Smooth muscle cell (in vitro differentiated cells): ENCODE measurements at regions not wholly inside any gene's neighbourhood (a gene's known extent, or its start where the extent isn't known, plus 50 kb on each side); places are given as distances from the start of the nearest gene placed in this dataset.
A peak's percentile ranks its signal among the peaks of the same experiment; 100 is the strongest.

Experiments used
- DNase-seq: peaks from one replicate; lab custom pipeline; 2025; ENCODE audit not compliant: unreplicated experiment; lab: John Stamatoyannopoulos, UW
- H2AFZ ChIP-seq: fragments of 200-600 bp; sonication (generic); 2 replicates; pipeline ENCODE4 v1.6.0; 2016; ENCODE audit warnings: antibody characterized with exemption, low read depth, mild to moderate bottlenecking
- H3F3A ChIP-seq: fragments of 200-600 bp; sonication (generic); 2 replicates; pipeline ENCODE4 v1.6.0; 2017; ENCODE audit warnings: antibody characterized with exemption, low read depth
- H3K27ac ChIP-seq: fragments of 200-600 bp; sonication (generic); 2 replicates; pipeline ENCODE4 v1.5.1; 2016; ENCODE audit warnings: low read depth, mild to moderate bottlenecking
- H3K27me3 ChIP-seq: fragments of 200-600 bp; sonication (generic); 2 replicates; pipeline ENCODE4 v1.6.1; 2016; ENCODE audit warnings: low read depth, mild to moderate bottlenecking
- H3K36me3 ChIP-seq: fragments of 200-600 bp; sonication (generic); 2 replicates; pipeline ENCODE4 v1.5.1; 2016; ENCODE audit warnings: low read depth
- H3K4me1 ChIP-seq: fragments of 200-600 bp; sonication (generic); 2 replicates; pipeline ENCODE4 v1.5.1; 2016; ENCODE audit warnings: low read depth
- H3K4me2 ChIP-seq: fragments of 200-600 bp; sonication (generic); 2 replicates; pipeline ENCODE4 v1.6.0; 2016; ENCODE audit warnings: mild to moderate bottlenecking
- H3K4me3 ChIP-seq: fragments of 200-600 bp; sonication (generic); 2 replicates; pipeline ENCODE4 v1.5.1; 2016; ENCODE audit warnings: mild to moderate bottlenecking
- H3K79me2 ChIP-seq: fragments of 200-600 bp; sonication (generic); 2 replicates; pipeline ENCODE4 v1.6.0; 2016; ENCODE audit warnings: low read depth, mild to moderate bottlenecking
- H3K9ac ChIP-seq: fragments of 200-600 bp; sonication (generic); 2 replicates; pipeline ENCODE4 v1.6.0; 2016; ENCODE audit warnings: low read depth
- H3K9me3 ChIP-seq: fragments of 200-600 bp; sonication (generic); replicated peaks from 2 replicates; pipeline ENCODE4 v1.5.1; 2016; ENCODE audit warnings: low read depth
- H4K20me1 ChIP-seq: fragments of 200-600 bp; sonication (generic); 2 replicates; pipeline ENCODE4 v1.6.0; 2016; ENCODE audit warnings: low read depth
- CTCF ChIP-seq: fragments of 200-600 bp; sonication (generic); IDR thresholded peaks from 2 replicates; pipeline ENCODE4 v1.5.1; 2017; ENCODE audit warnings: borderline replicate concordance, mild to moderate bottlenecking, antibody characterized with exemption; ENCODE audit not compliant: insufficient read depth, poor library complexity, severe bottlenecking
- WGBS: methylation state at CpG from one replicate; pipeline ENCODE4 v1.1.7; 2016; ENCODE audit warnings: low lambda C conversion rate; 5-methylcytosine and 5-hydroxymethylcytosine counted together

- no peak for DNase-seq
- no peaks in the 10 kb centered on the region for H3F3A ChIP-seq
- H3K4me1 ChIP-seq, result no peaks in the 10 kb centered on the region
- no peaks in the 10 kb centered on the region for H3K79me2 ChIP-seq
- H2AFZ ChIP-seq, result no peak overlapping the region
- no peak overlapping the region for H3K4me3 ChIP-seq
- H3K27me3 ChIP-seq, result no peaks in the 10 kb centered on the region
- H4K20me1 ChIP-seq, result no peaks in the 10 kb centered on the region
- TF ChIP-seq CTCF, result no peak
- H3K36me3 ChIP-seq, result no peaks in the 10 kb centered on the region
- no peak overlapping the region for H3K27ac ChIP-seq
- H3K4me2 ChIP-seq, result no peak overlapping the region
- H3K9ac ChIP-seq, result no peak overlapping the region
- no peaks in the 10 kb centered on the region for H3K9me3 ChIP-seq
- WGBS, result 86% methylated on average over 6 of the region's 6 CpGs
These were observed 97.2 kb downstream of the TRIM36 start for GRCh38 chr5:115072266-115073064.

GRCh38 chr5:115070737-115071136 is 99.0 kb downstream of the TRIM36 start:
- TF ChIP-seq CTCF, result no peak
- WGBS, result 87% methylated on average over 3 of the region's 3 CpGs
- H3K27me3 ChIP-seq, result no peaks in the 10 kb centered on the region
- no peaks in the 10 kb centered on the region for H3K79me2 ChIP-seq
- H3K4me3 ChIP-seq, result no peak overlapping the region
- no peaks in the 10 kb centered on the region for H3K4me1 ChIP-seq
- H3K9ac ChIP-seq, result no peak overlapping the region
- no peak overlapping the region for H3K4me2 ChIP-seq
- no peak for DNase-seq
- H3K36me3 ChIP-seq, result no peaks in the 10 kb centered on the region
- no peak overlapping the region for H2AFZ ChIP-seq
- no peaks in the 10 kb centered on the region for H3K9me3 ChIP-seq
- no peak overlapping the region for H3K27ac ChIP-seq
- H3F3A ChIP-seq, result no peaks in the 10 kb centered on the region
- H4K20me1 ChIP-seq, result no peaks in the 10 kb centered on the region

GRCh38 chr5:115069087-115069968 is 100.4 kb downstream of the TRIM36 start:
- no peaks in the 10 kb centered on the region for H3K9me3 ChIP-seq
- no peak for DNase-seq
- H3K36me3 ChIP-seq, result no peaks in the 10 kb centered on the region
- 66% methylated on average over 3 of the region's 3 CpGs for WGBS
- H3K79me2 ChIP-seq, result no peaks in the 10 kb centered on the region
- no peaks in the 10 kb centered on the region for H3K4me1 ChIP-seq
- H3K27ac ChIP-seq, result no peak overlapping the region
- H2AFZ ChIP-seq, result no peak overlapping the region
- no peaks in the 10 kb centered on the region for H3F3A ChIP-seq
- peak; percentile 67 for TF ChIP-seq CTCF
- no peak overlapping the region for H3K4me3 ChIP-seq
- H4K20me1 ChIP-seq, result no peaks in the 10 kb centered on the region
- H3K9ac ChIP-seq, result no peak overlapping the region
- H3K27me3 ChIP-seq, result no peaks in the 10 kb centered on the region
- H3K4me2 ChIP-seq, result no peak overlapping the region
